PC-9 (cell line): ENCODE measurements at regions not wholly inside any gene's neighbourhood (a gene's known extent, or its start where the extent isn't known, plus 50 kb on each side); places are given as distances from the start of the nearest gene placed in this dataset.

ENCODE experiments used
- BruUV-seq: library from RNA; stranded (reverse); fragments of 400-500 nt; replicated peaks from 2 replicates; lab custom pipeline; 2021; lab: Mats Ljungman, UMichigan
- CTCF ChIA-PET: fragments of 300-600 bp; sonication (Branson Sonifier 250); formaldehyde crosslinking; loops from one replicate; lab custom pipeline; 2022; ENCODE audit warnings: antibody characterized with exemption; lab: Charles Lee
- POLR2A ChIA-PET: fragments of 300-600 bp; sonication (Branson Sonifier 250); formaldehyde crosslinking; loops from one replicate; lab custom pipeline; 2022; ENCODE audit warnings: antibody characterized with exemption; ENCODE audit not compliant: unreplicated experiment; lab: Charles Lee
- DNase-seq, 2 experiments: peaks; one replicate each; pipeline versions ENCODE4 v3.0.0 to v3.0.0-alpha.2; 2015 to 2022; ENCODE audit warnings: mixed read lengths in 1 of 2
- H2AFZ ChIP-seq: fragments of 200-600 bp; sonication (generic); 2 replicates; pipeline ENCODE4 v1.8.1; 2017; ENCODE audit warnings: antibody characterized with exemption
- H3F3A ChIP-seq: fragments of 200-600 bp; sonication (generic); 2 replicates; pipeline ENCODE4 v1.8.1; 2017; ENCODE audit warnings: antibody characterized with exemption, mild to moderate bottlenecking, low read depth; ENCODE audit not compliant: insufficient read depth
- H3K27ac ChIP-seq: fragments of 200-600 bp; sonication (generic); 2 replicates; pipeline ENCODE4 v1.6.1; 2016; ENCODE audit warnings: mixed run types
- H3K27me3 ChIP-seq: fragments of 200-600 bp; sonication (generic); 2 replicates; pipeline ENCODE4 v1.6.1; 2016; ENCODE audit warnings: low read depth, mixed run types; ENCODE audit not compliant: insufficient read depth
- H3K36me3 ChIP-seq: fragments of 200-600 bp; sonication (generic); 2 replicates; pipeline ENCODE4 v1.6.1; 2016; ENCODE audit warnings: low read depth, mixed run types
- H3K4me1 ChIP-seq: fragments of 200-600 bp; sonication (generic); replicated peaks from 2 replicates; pipeline ENCODE4 v1.6.1; 2016; ENCODE audit warnings: mixed run types; ENCODE audit not compliant: insufficient read depth
- H3K4me2 ChIP-seq: fragments of 200-600 bp; sonication (generic); 2 replicates; pipeline ENCODE4 v1.6.1; 2017; ENCODE audit warnings: mixed run types
- H3K4me3 ChIP-seq: fragments of 200-600 bp; sonication (generic); 2 replicates; pipeline ENCODE4 v1.6.1; 2016; ENCODE audit warnings: mixed run types
- H3K79me2 ChIP-seq: fragments of 200-600 bp; sonication (generic); 2 replicates; pipeline ENCODE4 v1.6.1; 2017; ENCODE audit warnings: low read depth, mixed run types
- H3K9me2 ChIP-seq: fragments of 200-600 bp; sonication (generic); 2 replicates; pipeline ENCODE4 v1.8.1; 2017; ENCODE audit warnings: mild to moderate bottlenecking; ENCODE audit not compliant: insufficient read depth
- H3K9me3 ChIP-seq: fragments of 200-600 bp; sonication (generic); 2 replicates; pipeline ENCODE4 v1.8.1; 2016; ENCODE audit warnings: low read depth; ENCODE audit not compliant: insufficient read depth
- H4K20me1 ChIP-seq: fragments of 200-600 bp; sonication (generic); 2 replicates; pipeline ENCODE4 v1.8.1; 2017; ENCODE audit not compliant: insufficient read depth
- CTCF ChIP-seq: fragments of 200-600 bp; sonication (generic); conservative IDR thresholded peaks from 2 replicates; pipeline ENCODE4 v1.6.1; 2017; ENCODE audit warnings: mixed run types, antibody characterized with exemption, mild to moderate bottlenecking, moderate library complexity
- EZH2 ChIP-seq: fragments of 200-600 bp; sonication (generic); IDR thresholded peaks from 2 replicates; pipeline ENCODE4 v1.8.0; 2017; ENCODE audit warnings: antibody characterized with exemption, low read depth
- intact Hi-C: fragments of 100-400 bp; cut with micrococcal nuclease; formaldehyde crosslinking; loops from one replicate; pipeline ENCODE4 v1.10.0; 2022; ENCODE audit not compliant: unreplicated experiment

- no peak for TF ChIP-seq CTCF
- no peak for TF ChIP-seq EZH2
- Histone ChIP-seq H3F3A (peaks cover 3% of the 10 kb centered on the region; the same call in 1 of the 2 replicates), H3K4me2 (no peak overlapping the region), H3K9me3 (no peaks in the 10 kb centered on the region), H3K27me3 (no peaks in the 10 kb centered on the region), H3K4me3 (no peak overlapping the region), H3K9me2 (no peaks in the 10 kb centered on the region), H3K27ac (no peak overlapping the region), H4K20me1 (peaks cover 23% of the 10 kb centered on the region), H3K4me1 (no peaks in the 10 kb centered on the region), H2AFZ (no peak overlapping the region), H3K36me3 (no peaks in the 10 kb centered on the region), H3K79me2 (peaks cover 3% of the 10 kb centered on the region; the same call in 1 of the 2 replicates)
- intact Hi-C loops, result no loop called here
- BruUV-seq, result no TSS peak
- ChIA-PET POLR2A (no interaction called here), CTCF (no interaction called here)
- no peak for DNase-seq
Observed at GRCh38 chr12:124412646-124413015, 117.7 kb downstream of the RFLNA start.

- Histone ChIP-seq H3K36me3 (no peaks in the 10 kb centered on the region), H4K20me1 (peaks cover 26% of the 10 kb centered on the region), H3K4me3 (no peak overlapping the region), H3K4me1 (no peaks in the 10 kb centered on the region), H3F3A (no peaks in the 10 kb centered on the region), H3K9me2 (no peaks in the 10 kb centered on the region), H2AFZ (no peak overlapping the region), H3K9me3 (no peaks in the 10 kb centered on the region), H3K27me3 (no peaks in the 10 kb centered on the region), H3K79me2 (peaks cover 3% of the 10 kb centered on the region; the same call in 1 of the 2 replicates), H3K4me2 (no peak overlapping the region), H3K27ac (no peak overlapping the region)
- ChIA-PET POLR2A (no interaction called here), CTCF (interaction anchor here (0.6 kb wide), 1 partner anchor 23 kb away, joined by 9 read pairs; no protein-coding TSS in a partner anchor)
- no TSS peak for BruUV-seq
- DNase-seq, result no peak
- no peak for TF ChIP-seq CTCF
- no peak for TF ChIP-seq EZH2
- intact Hi-C loops, result no loop called here
Observed at GRCh38 chr12:124411953-124412645, 117.2 kb downstream of the RFLNA start.

GRCh38 chr12:124411281-124411878 is 116.5 kb downstream of the RFLNA start:
- Histone ChIP-seq H3K4me3 (no peak overlapping the region), H3K4me1 (no peaks in the 10 kb centered on the region), H3K36me3 (no peaks in the 10 kb centered on the region), H3F3A (no peaks in the 10 kb centered on the region), H3K79me2 (peaks cover 3% of the 10 kb centered on the region; the same call in 1 of the 2 replicates), H3K9me2 (no peaks in the 10 kb centered on the region), H2AFZ (no peak overlapping the region), H3K27ac (no peak overlapping the region), H3K4me2 (no peak overlapping the region), H3K9me3 (no peaks in the 10 kb centered on the region), H3K27me3 (no peaks in the 10 kb centered on the region), H4K20me1 (peaks cover 34% of the 10 kb centered on the region)
- TF ChIP-seq EZH2, result no peak
- TF ChIP-seq CTCF, result no peak
- DNase-seq, result no peak
- CTCF ChIA-PET, result interaction anchor here (0.6 kb wide), 1 partner anchor 22 kb away, joined by 9 read pairs; no protein-coding TSS in a partner anchor
- POLR2A ChIA-PET, result no interaction called here
- intact Hi-C loops, result no loop called here
- no TSS peak for BruUV-seq
